Ishikawa (cell line): ENCODE measurements at regions not wholly inside any gene's neighbourhood (a gene's known extent, or its start where the extent isn't known, plus 50 kb on each side); places are given as distances from the start of the nearest gene placed in this dataset.

ENCODE experiments used
- CEBPB ChIP-seq: IDR thresholded peaks from 2 replicates; pipeline ENCODE4 v1.6.1; 2012
- CREB1 ChIP-seq: IDR thresholded peaks from 2 replicates; pipeline ENCODE4 v1.6.1; 2012; ENCODE audit warnings: low read depth
- EGR1 ChIP-seq: IDR thresholded peaks from 2 replicates; pipeline ENCODE4 v1.6.1; 2012
- EP300 ChIP-seq: IDR thresholded peaks from 2 replicates; pipeline ENCODE4 v1.6.1; 2012; ENCODE audit warnings: borderline replicate concordance
- FOXM1 ChIP-seq: IDR thresholded peaks from 2 replicates; pipeline ENCODE4 v1.6.1; 2012; ENCODE audit warnings: low read depth, borderline replicate concordance
- MAX ChIP-seq: IDR thresholded peaks from 2 replicates; pipeline ENCODE4 v1.6.1; 2012
- NFIC ChIP-seq: IDR thresholded peaks from 2 replicates; pipeline ENCODE4 v1.6.1; 2012
- RAD21 ChIP-seq: IDR thresholded peaks from 2 replicates; pipeline ENCODE4 v1.6.1; 2012; ENCODE audit warnings: low read depth
- REST ChIP-seq: IDR thresholded peaks from 2 replicates; pipeline ENCODE4 v1.6.1; 2012; ENCODE audit warnings: low read depth, mild to moderate bottlenecking
- TAF1 ChIP-seq: IDR thresholded peaks from 2 replicates; pipeline ENCODE4 v1.6.1; 2012; ENCODE audit warnings: low read depth, mild to moderate bottlenecking
- TCF12 ChIP-seq: IDR thresholded peaks from 2 replicates; pipeline ENCODE4 v1.6.1; 2012; ENCODE audit warnings: low read depth
- TEAD4 ChIP-seq: IDR thresholded peaks from 2 replicates; pipeline ENCODE4 v1.6.1; 2012
- USF1 ChIP-seq: IDR thresholded peaks from 2 replicates; pipeline ENCODE4 v1.6.1; 2012
- YY1 ChIP-seq: IDR thresholded peaks from 2 replicates; pipeline ENCODE4 v1.6.1; 2012; ENCODE audit warnings: low read depth
- ZBTB7A ChIP-seq: IDR thresholded peaks from 2 replicates; pipeline ENCODE4 v1.6.1; 2012; ENCODE audit warnings: low read depth

- TF ChIP-seq MAX (no peak), CEBPB (no peak), CREB1 (no peak)
These were observed 166.0 kb upstream of the ZFHX3 start for GRCh38 chr16:73213732-73214455.

GRCh38 chr16:73212431-73212830 lies 164.5 kb upstream of the ZFHX3 start:
- TF ChIP-seq CREB1 (no peak), ZBTB7A (no peak), FOXM1 (no peak), EGR1 (no peak), USF1 (no peak), RAD21 (no peak), TEAD4 (no peak), CEBPB (no peak), MAX (no peak)

GRCh38 chr16:73210686-73211085 lies 162.8 kb upstream of the ZFHX3 start:
- no peak for TF ChIP-seq USF1
- no peak for TF ChIP-seq CEBPB
- TF ChIP-seq TEAD4: no peak
- no peak for TF ChIP-seq TCF12
- TF ChIP-seq TAF1: no peak
- no peak for TF ChIP-seq EGR1
- TF ChIP-seq REST: no peak
- no peak for TF ChIP-seq MAX
- no peak for TF ChIP-seq CREB1
- TF ChIP-seq EP300: no peak
- no peak for TF ChIP-seq ZBTB7A
- no peak for TF ChIP-seq YY1
- no peak for TF ChIP-seq RAD21
- no peak for TF ChIP-seq NFIC
- TF ChIP-seq FOXM1: no peak

GRCh38 chr16:73210084-73210483 lies 162.2 kb upstream of the ZFHX3 start:
- TF ChIP-seq RAD21 (no peak), TCF12 (no peak), USF1 (no peak), CREB1 (no peak), CEBPB (no peak), REST (no peak), TAF1 (no peak), EP300 (no peak), MAX (no peak), ZBTB7A (no peak)

GRCh38 chr16:73209190-73209589 lies 161.3 kb upstream of the ZFHX3 start:
- TF ChIP-seq NFIC (no peak), MAX (no peak), TAF1 (no peak), USF1 (no peak), RAD21 (no peak), TCF12 (no peak), CREB1 (no peak)
